Lower lobe of right lung (tissue), 2 donors: ENCODE measurements at regions not wholly inside any gene's neighbourhood (a gene's known extent, or its start where the extent isn't known, plus 50 kb on each side); places are given as distances from the start of the nearest gene placed in this dataset.
"Not testable (repeated sequence)": the region's sequence is repeated elsewhere in the genome, so short reads cannot be mapped to it uniquely, and the experiment has no call there.

Experiments
- ATAC-seq, 2 donors: fragments of 200-7000 bp; cut with Tn5 transposase; one replicate each; pipeline ENCODE4 v1.9.1; 2020 to 2022; ENCODE audit warnings: mild to moderate bottlenecking in 2 of 2, moderate library complexity in 2 of 2
- DNase-seq: peaks from one replicate; pipeline ENCODE4 v3.0.0-alpha.2; 2020
- H3K27ac ChIP-seq: fragments of 200-600 bp; one replicate; pipeline ENCODE4 v1.8.0; 2022
- H3K27me3 ChIP-seq: fragments of 200-600 bp; one replicate; pipeline ENCODE4 v1.8.0; 2022; ENCODE audit warnings: low read depth
- H3K36me3 ChIP-seq: fragments of 200-600 bp; one replicate; pipeline ENCODE4 v1.8.0; 2022; ENCODE audit warnings: mild to moderate bottlenecking
- H3K4me1 ChIP-seq: fragments of 200-600 bp; one replicate; pipeline ENCODE4 v1.8.0; 2022
- H3K4me3 ChIP-seq: fragments of 200-600 bp; one replicate; pipeline ENCODE4 v1.8.0; 2022; ENCODE audit warnings: mild to moderate bottlenecking
- H3K9me3 ChIP-seq: fragments of 200-600 bp; one replicate; pipeline ENCODE4 v1.8.0; 2022
- CTCF ChIP-seq: fragments of 200-600 bp; IDR thresholded peaks from one replicate; pipeline ENCODE4 v1.8.0; 2022; ENCODE audit warnings: antibody characterized with exemption, mild to moderate bottlenecking
- intact Hi-C: fragments of 100-400 bp; cut with DNase I; formaldehyde crosslinking; loops from one replicate; pipeline ENCODE4 v1.11.0; 2022
- donor health status: DM: no; HTN: yes; CAD: no; lungs with severe emphysema.

GRCh38 chr21:22351076-22351475 lies 1352.9 kb downstream of the NCAM2 start:
- DNase-seq: no peak
- Histone ChIP-seq H3K27ac (no peak overlapping the region), H3K27me3 (no peaks in the 10 kb centered on the region), H3K4me1 (no peaks in the 10 kb centered on the region), H3K9me3 (no peaks in the 10 kb centered on the region), H3K4me3 (no peak overlapping the region), H3K36me3 (no peaks in the 10 kb centered on the region)
- intact Hi-C loops: no loop called here
- ATAC-seq: no peak
- TF ChIP-seq CTCF: no peak

- TF ChIP-seq CTCF: no peak
- Histone ChIP-seq H3K4me3 (no peak overlapping the region), H3K9me3 (no peaks in the 10 kb centered on the region), H3K27me3 (no peaks in the 10 kb centered on the region), H3K4me1 (no peaks in the 10 kb centered on the region), H3K27ac (no peak overlapping the region), H3K36me3 (no peaks in the 10 kb centered on the region)
- intact Hi-C loops: no loop called here
- no peak for ATAC-seq
- no peak for DNase-seq
Measured at GRCh38 chr21:22352088-22352487, 1353.9 kb downstream of the NCAM2 start.

DNA sequence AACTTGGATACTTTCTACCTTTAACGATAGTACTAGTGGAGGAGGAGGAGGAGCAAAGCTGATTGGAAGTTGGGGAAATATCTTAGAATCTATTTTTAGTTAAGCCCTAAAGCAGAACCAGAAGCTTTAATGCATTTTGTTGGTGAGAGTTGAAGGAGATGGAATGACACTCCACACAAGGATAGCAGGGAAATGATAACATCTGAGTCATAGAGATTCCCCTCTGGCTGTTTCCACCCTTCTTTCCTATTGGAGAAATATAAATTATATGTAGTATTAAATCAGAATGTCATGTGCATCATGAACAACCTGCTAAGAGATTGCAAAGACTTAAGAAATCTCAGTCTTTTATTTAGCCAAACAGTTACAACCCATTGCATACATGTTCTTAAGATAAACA lies 1357.7 kb downstream of the NCAM2 start:
- intact Hi-C loops: no loop called here
- Histone ChIP-seq H3K9me3 (no peaks in the 10 kb centered on the region), H3K36me3 (no peaks in the 10 kb centered on the region), H3K4me1 (no peaks in the 10 kb centered on the region), H3K27ac (no peak overlapping the region), H3K27me3 (no peaks in the 10 kb centered on the region), H3K4me3 (no peak overlapping the region)
- TF ChIP-seq CTCF: no peak
- no peak for ATAC-seq
- DNase-seq: no peak

DNA sequence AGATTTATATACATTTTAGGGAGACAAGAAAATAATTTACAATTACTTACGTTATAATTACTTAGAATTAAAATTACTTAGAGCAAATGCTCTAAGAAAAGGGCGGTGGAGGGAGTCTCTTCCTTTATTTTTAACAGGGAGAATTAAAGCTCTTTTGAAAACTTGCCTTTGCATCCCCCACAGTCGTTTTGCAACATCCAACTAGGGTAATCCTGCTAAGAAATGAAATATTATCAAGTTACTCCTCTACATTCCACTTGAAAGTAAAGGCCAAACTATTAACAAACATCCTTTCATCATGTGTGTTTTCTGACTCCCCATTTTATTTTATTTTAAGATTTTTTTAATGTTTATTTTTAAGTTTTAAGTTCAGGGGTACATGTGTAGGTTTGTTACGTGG lies 1358.5 kb downstream of the NCAM2 start:
- Histone ChIP-seq H3K36me3 (no peaks in the 10 kb centered on the region), H3K4me1 (no peaks in the 10 kb centered on the region), H3K27ac (no peak overlapping the region), H3K9me3 (no peaks in the 10 kb centered on the region), H3K4me3 (no peak overlapping the region), H3K27me3 (no peaks in the 10 kb centered on the region)
- intact Hi-C loops: no loop called here
- ATAC-seq: no peak
- TF ChIP-seq CTCF: no peak
- DNase-seq: no peak

DNA sequence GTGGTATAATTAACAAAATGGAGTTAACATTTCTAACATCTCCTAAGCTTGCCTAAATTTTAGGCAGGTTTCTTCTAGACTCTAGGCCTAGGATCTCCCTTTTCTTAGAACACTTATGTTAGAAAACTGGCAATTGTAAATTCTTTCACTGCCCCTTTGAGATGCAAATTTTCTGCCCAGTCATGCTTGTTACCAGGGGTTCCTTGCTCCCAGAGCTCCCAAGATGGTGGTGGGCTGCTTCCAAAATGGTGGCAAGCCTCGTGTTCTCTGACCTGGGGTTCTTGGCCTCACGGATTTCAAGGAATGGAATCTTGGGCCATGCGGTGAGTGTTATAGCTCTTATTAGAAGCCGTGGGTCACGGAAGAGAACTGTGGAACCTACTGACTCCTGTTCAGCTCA lies 1361.4 kb downstream of the NCAM2 start:
- intact Hi-C loops, ATAC-seq, DNase-seq, H3K4me1 ChIP-seq, H3K27me3 ChIP-seq, H3K9me3 ChIP-seq, H3K4me3 ChIP-seq, H3K36me3 ChIP-seq, H3K27ac ChIP-seq: not testable (repeated sequence)

DNA sequence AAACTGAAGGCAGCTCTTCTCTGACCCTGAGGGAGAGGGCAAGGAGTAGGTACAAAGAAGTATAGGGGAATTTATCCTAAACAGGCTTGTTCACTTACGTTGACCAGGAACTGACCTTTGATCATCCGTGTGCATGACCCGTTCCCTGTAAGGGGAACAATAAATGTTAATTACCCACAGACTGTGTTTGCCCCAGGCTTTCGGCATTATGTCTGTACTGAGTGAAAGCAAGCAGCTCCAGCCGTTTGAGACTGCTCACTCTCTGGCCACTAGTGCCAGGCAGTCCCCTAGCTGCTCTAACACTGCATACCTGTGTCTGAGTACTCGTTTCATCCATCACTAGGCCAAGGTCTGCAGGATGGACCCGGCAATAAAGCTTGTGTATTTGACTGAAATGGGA lies 1365.3 kb downstream of the NCAM2 start:
- H3K4me1 ChIP-seq: no peaks in the 10 kb centered on the region
- H3K36me3 ChIP-seq: no peaks in the 10 kb centered on the region
- no peaks in the 10 kb centered on the region for H3K27me3 ChIP-seq
- no peak for DNase-seq
- no peaks in the 10 kb centered on the region for H3K9me3 ChIP-seq
- ATAC-seq: no peak
- intact Hi-C loops: no loop called here
- no peak for TF ChIP-seq CTCF
- H3K4me3 ChIP-seq: no peak overlapping the region
- H3K27ac ChIP-seq: no peak overlapping the region
